Stomach smooth muscle (tissue), 2 donors: ENCODE measurements at regions not wholly inside any gene's neighbourhood (a gene's known extent, or its start where the extent isn't known, plus 50 kb on each side); places are given as distances from the start of the nearest gene placed in this dataset.

Experiments used
- H3K27ac ChIP-seq: one replicate; pipeline ENCODE4 v1.7.0; 2013; ENCODE audit warnings: mild to moderate bottlenecking, low read length, inconsistent platforms
- H3K27me3 ChIP-seq, 2 donors: one replicate each; pipeline ENCODE4 v1.7.0; 2013; ENCODE audit warnings: low read length in 2 of 2; ENCODE audit not compliant: insufficient read depth in 2 of 2, control insufficient read depth in 1 of 2
- H3K36me3 ChIP-seq, 2 donors: one replicate each; pipeline ENCODE4 v1.7.0; 2013; ENCODE audit warnings: low read length in 2 of 2; ENCODE audit not compliant: control insufficient read depth in 2 of 2, insufficient read depth in 2 of 2
- H3K4me1 ChIP-seq: one replicate; pipeline ENCODE4 v1.7.0; 2013; ENCODE audit warnings: low read length; ENCODE audit not compliant: control insufficient read depth, insufficient read depth
- H3K4me3 ChIP-seq, 2 donors: one replicate each; pipeline ENCODE4 v1.7.0; 2013; ENCODE audit warnings: low read length in 2 of 2
- H3K9ac ChIP-seq, 2 donors: one replicate each; pipeline ENCODE4 v1.7.0; 2013; ENCODE audit warnings: low read length in 2 of 2, mild to moderate bottlenecking in 1 of 2
- H3K9me3 ChIP-seq, 2 donors: one replicate each; pipeline ENCODE4 v1.7.0; 2013; ENCODE audit warnings: low read length in 2 of 2; ENCODE audit not compliant: control insufficient read depth in 2 of 2
- donor health status: healthy.
- donor health status: Pancreatic carcinoma.

GRCh38 chr17:33580215-33580614 is 287.1 kb upstream of the ASIC2 start:
- no peak overlapping the region for H3K9ac ChIP-seq
- H3K27me3 ChIP-seq = peaks cover 0 to 4% of the 10 kb centered on the region in 2 donors

GRCh38 chr17:33582661-33583060 is 289.6 kb upstream of the ASIC2 start:
- H3K27ac ChIP-seq = no peak overlapping the region
- H3K9ac ChIP-seq = no peak overlapping the region
- H3K4me3 ChIP-seq = no peak overlapping the region
- H3K9me3 ChIP-seq = peaks cover 0 to 3% of the 10 kb centered on the region in 2 donors
- no peaks in the 10 kb centered on the region for H3K4me1 ChIP-seq
- peaks cover 3 to 4% of the 10 kb centered on the region in 2 donors for H3K27me3 ChIP-seq
- no peaks in the 10 kb centered on the region for H3K36me3 ChIP-seq

More at GRCh38 chr17:33580215-33580614, 287.1 kb upstream of the ASIC2 start:
- Histone ChIP-seq H3K4me1 (no peaks in the 10 kb centered on the region), H3K4me3 (no peak overlapping the region), H3K36me3 (no peaks in the 10 kb centered on the region), H3K9me3 (peaks cover 0 to 3% of the 10 kb centered on the region in 2 donors), H3K27ac (no peak overlapping the region)

GRCh38 chr17:33583518-33584417 is 290.7 kb upstream of the ASIC2 start:
- Histone ChIP-seq H3K36me3 (no peaks in the 10 kb centered on the region), H3K4me3 (no peak overlapping the region), H3K9ac (no peak overlapping the region), H3K27ac (no peak overlapping the region), H3K4me1 (no peaks in the 10 kb centered on the region), H3K27me3 (peaks cover 0 to 3% of the 10 kb centered on the region in 2 donors), H3K9me3 (peaks cover 0 to 3% of the 10 kb centered on the region in 2 donors)

- Histone ChIP-seq H3K4me1 (no peaks in the 10 kb centered on the region), H3K27me3 (peaks cover 0 to 3% of the 10 kb centered on the region in 2 donors), H3K36me3 (no peaks in the 10 kb centered on the region), H3K9ac (no peak overlapping the region), H3K9me3 (no peaks in the 10 kb centered on the region), H3K4me3 (no peak overlapping the region), H3K27ac (no peak overlapping the region)
These were observed 300.9 kb upstream of the ASIC2 start for GRCh38 chr17:33593991-33594390.

- Histone ChIP-seq H3K9ac (no peak overlapping the region), H3K4me3 (no peak overlapping the region), H3K9me3 (no peaks in the 10 kb centered on the region), H3K36me3 (no peaks in the 10 kb centered on the region), H3K4me1 (no peaks in the 10 kb centered on the region), H3K27me3 (peaks cover 0 to 3% of the 10 kb centered on the region in 2 donors), H3K27ac (no peak overlapping the region)
These were observed 302.7 kb upstream of the ASIC2 start for GRCh38 chr17:33595828-33596227.

GRCh38 chr17:33596899-33597298 is 303.8 kb upstream of the ASIC2 start:
- H3K36me3 ChIP-seq = no peaks in the 10 kb centered on the region
- H3K4me1 ChIP-seq = no peaks in the 10 kb centered on the region
- H3K4me3 ChIP-seq = no peak overlapping the region
- no peak overlapping the region for H3K9ac ChIP-seq
- no peaks in the 10 kb centered on the region for H3K27me3 ChIP-seq
- H3K27ac ChIP-seq = no peak overlapping the region
- no peaks in the 10 kb centered on the region for H3K9me3 ChIP-seq

GRCh38 chr17:33598797-33599196 is 305.7 kb upstream of the ASIC2 start:
- no peaks in the 10 kb centered on the region for H3K9me3 ChIP-seq
- no peaks in the 10 kb centered on the region for H3K36me3 ChIP-seq
- peaks cover 0 to 3% of the 10 kb centered on the region in 2 donors for H3K27me3 ChIP-seq
- H3K9ac ChIP-seq = no peak overlapping the region
- H3K27ac ChIP-seq = no peak overlapping the region
- no peak overlapping the region for H3K4me3 ChIP-seq
- H3K4me1 ChIP-seq = no peaks in the 10 kb centered on the region

- Histone ChIP-seq H3K36me3 (no peaks in the 10 kb centered on the region), H3K27ac (no peak overlapping the region), H3K27me3 (peaks cover 5 to 14% of the 10 kb centered on the region in 2 donors), H3K9me3 (no peaks in the 10 kb centered on the region), H3K4me1 (no peaks in the 10 kb centered on the region), H3K9ac (no peak overlapping the region), H3K4me3 (no peak overlapping the region)
These were observed 309.9 kb upstream of the ASIC2 start for GRCh38 chr17:33602981-33603380.

GRCh38 chr17:33603789-33604188 is 310.7 kb upstream of the ASIC2 start:
- Histone ChIP-seq H3K9me3 (no peaks in the 10 kb centered on the region), H3K9ac (no peak overlapping the region), H3K4me3 (no peak overlapping the region), H3K27ac (no peak overlapping the region), H3K4me1 (no peaks in the 10 kb centered on the region), H3K27me3 (peaks cover 5 to 16% of the 10 kb centered on the region in 2 donors), H3K36me3 (no peaks in the 10 kb centered on the region)

GRCh38 chr17:33611532-33611931 is 318.4 kb upstream of the ASIC2 start:
- Histone ChIP-seq H3K36me3 (no peaks in the 10 kb centered on the region), H3K4me1 (no peaks in the 10 kb centered on the region), H3K9me3 (peaks cover 0 to 6% of the 10 kb centered on the region in 2 donors), H3K27ac (no peak overlapping the region), H3K9ac (no peak overlapping the region), H3K4me3 (no peak overlapping the region), H3K27me3 (peaks cover 5 to 8% of the 10 kb centered on the region in 2 donors)

- H3K4me3 ChIP-seq = no peak overlapping the region
- H3K9ac ChIP-seq = no peak overlapping the region
- H3K27ac ChIP-seq = no peak overlapping the region
- H3K27me3 ChIP-seq = no peaks in the 10 kb centered on the region
- no peaks in the 10 kb centered on the region for H3K4me1 ChIP-seq
- no peaks in the 10 kb centered on the region for H3K36me3 ChIP-seq
- peaks cover 0 to 6% of the 10 kb centered on the region in 2 donors for H3K9me3 ChIP-seq
These were observed 322.8 kb upstream of the ASIC2 start for GRCh38 chr17:33615861-33616260.
